GM12878 (cell line): ENCODE measurements at regions not wholly inside any gene's neighbourhood (a gene's known extent, or its start where the extent isn't known, plus 50 kb on each side); places are given as distances from the start of the nearest gene placed in this dataset.

Experiments
- CBX3 ChIP-seq: fragments of 200-600 bp; sonication (generic); IDR thresholded peaks from 2 replicates; pipeline ENCODE4 v1.6.1; 2016; ENCODE audit warnings: low read depth, borderline replicate concordance
- CTCF ChIP-seq, 3 experiments: IDR thresholded peaks in 2 of 3; conservative IDR thresholded peaks in 1 of 3; 2 replicates each; pipeline ENCODE4 v1.5.1; 2011; ENCODE audit warnings: low read depth in 3 of 3, low read length in 3 of 3, mild to moderate bottlenecking in 3 of 3, control low read depth in 2 of 3, moderate library complexity in 2 of 3, inconsistent platforms in 1 of 3, mixed read lengths in 1 of 3; ENCODE audit not compliant: control insufficient read depth in 2 of 3, insufficient read depth in 1 of 3; ENCODE audit errors: extremely low read depth in 1 of 3
- EGR1 ChIP-seq, 2 experiments: IDR thresholded peaks; 1 replicate in 1 of 2; 2 replicates in 1 of 2; pipeline ENCODE4 v1.6.1; 2011 to 2012; ENCODE audit warnings: low read depth in 2 of 2, low read length in 2 of 2, borderline replicate concordance in 1 of 2, mild to moderate bottlenecking in 1 of 2, moderate library complexity in 1 of 2
- EZH2 ChIP-seq: IDR thresholded peaks from 2 replicates; pipeline ENCODE4 v1.6.1; 2012; ENCODE audit warnings: low read depth, mild to moderate bottlenecking, control low read depth, inconsistent platforms, low read length, borderline replicate concordance; ENCODE audit not compliant: control insufficient read depth
- MAX ChIP-seq: IDR thresholded peaks from 2 replicates; pipeline ENCODE4 v1.6.1; 2012; ENCODE audit warnings: low read depth, low read length, improper control_type of control experiment
- NFYB ChIP-seq: IDR thresholded peaks from 2 replicates; pipeline ENCODE4 v1.6.1; 2011; ENCODE audit warnings: low read depth, mild to moderate bottlenecking, low read length, improper control_type of control experiment, moderate library complexity; ENCODE audit not compliant: insufficient read depth
- POLR2A ChIP-seq: IDR thresholded peaks from 2 replicates; pipeline ENCODE4 v1.6.1; 2011; ENCODE audit warnings: low read depth, mild to moderate bottlenecking, low read length
- RAD21 ChIP-seq: IDR thresholded peaks from 2 replicates; pipeline ENCODE4 v1.6.1; 2011; ENCODE audit warnings: mild to moderate bottlenecking, low read depth, low read length, moderate library complexity; ENCODE audit not compliant: insufficient read depth
- RFX5 ChIP-seq: IDR thresholded peaks from 2 replicates; pipeline ENCODE4 v1.6.1; 2011; ENCODE audit warnings: low read depth, low read length, improper control_type of control experiment
- SMC3 ChIP-seq: IDR thresholded peaks from 2 replicates; pipeline ENCODE4 v1.6.1; 2011; ENCODE audit warnings: low read length, improper control_type of control experiment, borderline replicate concordance
- SP1 ChIP-seq: IDR thresholded peaks from one replicate; pipeline ENCODE4 v1.6.1; 2011; ENCODE audit warnings: low read depth, low read length

GRCh38 chr7:156324201-156324600 lies 316.4 kb upstream of the RNF32 start:
- TF ChIP-seq EGR1 (IDR thresholded peaks at IDR 0.05; ENCODE audit: borderline replicate concordance in 1 of 2, low read depth in 2 of 2, low read length in 2 of 2) = no peak
- no peak for TF ChIP-seq CBX3
- TF ChIP-seq CTCF (IDR thresholded peaks at IDR 0.05 in 2 of 3, conservative IDR thresholded peaks at IDR 0.05 in 1 of 3; ENCODE audit: control insufficient read depth in 2 of 3, extremely low read depth in 1 of 3, insufficient read depth in 1 of 3, low read depth in 3 of 3, low read length in 3 of 3) = no peak
- no peak for TF ChIP-seq SP1
- no peak for TF ChIP-seq MAX
- TF ChIP-seq POLR2A = no peak
- TF ChIP-seq SMC3 = no peak
- TF ChIP-seq EZH2 = no peak
- no peak for TF ChIP-seq RFX5
- TF ChIP-seq NFYB = no peak
- no peak for TF ChIP-seq RAD21
